ENCODE measurements at regions not wholly inside any gene's neighbourhood (a gene's known extent, or its start where the extent isn't known, plus 50 kb on each side); places are given as distances from the start of the nearest gene placed in this dataset.

GRCh38 chr2:150646746-150647145 lies 159.3 kb upstream of the RND3 start:
- Histone ChIP-seq H3K4me2 (ENCODE audit: insufficient read depth, low read length) (no peak overlapping the region), H3K4me1 (ENCODE audit: insufficient read depth, low read length) (peaks cover 39% of the 10 kb centered on the region), H3K27me3 (ENCODE audit: insufficient read depth, low read length) (no peaks in the 10 kb centered on the region), H3K27ac (ENCODE audit: low read depth, low read length) (no peak overlapping the region), H3K79me2 (ENCODE audit: insufficient read depth, low read length) (no peaks in the 10 kb centered on the region), H3K9me3 (ENCODE audit: low read depth, low read length) (no peaks in the 10 kb centered on the region), H4K20me1 (ENCODE audit: insufficient read depth, low read length) (no peaks in the 10 kb centered on the region), H3K36me3 (ENCODE audit: insufficient read depth, low read length) (no peaks in the 10 kb centered on the region), H3K4me3 (ENCODE audit: insufficient read depth, low read length) (no peak overlapping the region), H2AFZ (ENCODE audit: low read length) (peak overlapping the region; percentile 89)
- no peak for TF ChIP-seq CTCF (IDR thresholded peaks at IDR 0.05; ENCODE audit: extremely low read depth, low read depth, low read length)
- no peak for DNase-seq (ENCODE audit: insufficient read length, low spot score, missing footprints)

- DNase-seq (ENCODE audit: insufficient read length, low spot score, missing footprints) = peak; percentile 31
- Histone ChIP-seq H3K4me1 (ENCODE audit: insufficient read depth, low read length) (peaks cover 48% of the 10 kb centered on the region), H3K36me3 (ENCODE audit: insufficient read depth, low read length) (no peaks in the 10 kb centered on the region), H3K79me2 (ENCODE audit: insufficient read depth, low read length) (no peaks in the 10 kb centered on the region), H4K20me1 (ENCODE audit: insufficient read depth, low read length) (no peaks in the 10 kb centered on the region), H3K4me2 (ENCODE audit: insufficient read depth, low read length) (peak overlapping the region; percentile 68), H3K27ac (ENCODE audit: low read depth, low read length) (peak overlapping the region; percentile 91), H3K27me3 (ENCODE audit: insufficient read depth, low read length) (no peaks in the 10 kb centered on the region), H3K4me3 (ENCODE audit: insufficient read depth, low read length) (peak overlapping the region; percentile 11), H3K9me3 (ENCODE audit: low read depth, low read length) (no peaks in the 10 kb centered on the region), H2AFZ (ENCODE audit: low read length) (peak overlapping the region; percentile 76)
- no peak for TF ChIP-seq CTCF (IDR thresholded peaks at IDR 0.05; ENCODE audit: extremely low read depth, low read depth, low read length)
These were observed 157.0 kb upstream of the RND3 start for GRCh38 chr2:150644298-150645067.

GRCh38 chr2:150643114-150643725 lies 155.8 kb upstream of the RND3 start:
- DNase-seq (ENCODE audit: insufficient read length, low spot score, missing footprints) = no peak
- Histone ChIP-seq H3K4me1 (ENCODE audit: insufficient read depth, low read length) (peaks cover 57% of the 10 kb centered on the region), H3K27ac (ENCODE audit: low read depth, low read length) (peak overlapping the region; percentile 91), H3K9me3 (ENCODE audit: low read depth, low read length) (no peaks in the 10 kb centered on the region), H3K36me3 (ENCODE audit: insufficient read depth, low read length) (no peaks in the 10 kb centered on the region), H3K27me3 (ENCODE audit: insufficient read depth, low read length) (no peaks in the 10 kb centered on the region), H2AFZ (ENCODE audit: low read length) (peak overlapping the region; percentile 58), H3K4me3 (ENCODE audit: insufficient read depth, low read length) (no peak overlapping the region), H4K20me1 (ENCODE audit: insufficient read depth, low read length) (no peaks in the 10 kb centered on the region), H3K4me2 (ENCODE audit: insufficient read depth, low read length) (peak overlapping the region; percentile 68), H3K79me2 (ENCODE audit: insufficient read depth, low read length) (no peaks in the 10 kb centered on the region)
- no peak for TF ChIP-seq CTCF (IDR thresholded peaks at IDR 0.05; ENCODE audit: extremely low read depth, low read depth, low read length)

- no peaks in the 10 kb centered on the region for H4K20me1 ChIP-seq (ENCODE audit: insufficient read depth, low read length)
- H3K79me2 ChIP-seq (ENCODE audit: insufficient read depth, low read length) = no peaks in the 10 kb centered on the region
- H3K4me3 ChIP-seq (ENCODE audit: insufficient read depth, low read length) = peak overlapping the region; percentile 12
- no peaks in the 10 kb centered on the region for H3K9me3 ChIP-seq (ENCODE audit: low read depth, low read length)
- H3K27me3 ChIP-seq (ENCODE audit: insufficient read depth, low read length) = no peaks in the 10 kb centered on the region
- H3K36me3 ChIP-seq (ENCODE audit: insufficient read depth, low read length) = no peaks in the 10 kb centered on the region
- no peak for TF ChIP-seq CTCF (IDR thresholded peaks at IDR 0.05; ENCODE audit: extremely low read depth, low read depth, low read length)
- peak overlapping the region; percentile 82 for H2AFZ ChIP-seq (ENCODE audit: low read length)
- peaks cover 39% of the 10 kb centered on the region for H3K4me1 ChIP-seq (ENCODE audit: insufficient read depth, low read length)
- peak overlapping the region; percentile 52 for H3K4me2 ChIP-seq (ENCODE audit: insufficient read depth, low read length)
- no peak for DNase-seq (ENCODE audit: insufficient read length, low spot score, missing footprints)
- H3K27ac ChIP-seq (ENCODE audit: low read depth, low read length) = peak overlapping the region; percentile 41
These were observed 152.6 kb upstream of the RND3 start for GRCh38 chr2:150640039-150640438.

All from osteoblast (primary cell).